Endothelial cell of umbilical vein (primary cell): ENCODE measurements at regions not wholly inside any gene's neighbourhood (a gene's known extent, or its start where the extent isn't known, plus 50 kb on each side); places are given as distances from the start of the nearest gene placed in this dataset.

Experiments
- BruUV-seq: library from RNA; stranded (reverse); fragments of 400-500 nt; replicated peaks from 2 replicates; lab custom pipeline; 2021; lab: Mats Ljungman, UMichigan
- CTCF ChIA-PET: fragments of 300-600, 350-600 bp; sonication (Branson Sonifier 250); formaldehyde crosslinking; loops from one replicate; lab custom pipeline; 2021; ENCODE audit warnings: antibody characterized with exemption, inconsistent platforms; lab: Charles Lee
- POLR2A ChIA-PET: fragments of 300-600, 350-600 bp; sonication (Branson Sonifier 250); formaldehyde crosslinking; loops from one replicate; lab custom pipeline; 2021; ENCODE audit warnings: antibody characterized with exemption, inconsistent platforms; lab: Charles Lee
- DNase-seq: peaks from one replicate; pipeline ENCODE4 v3.0.0-alpha.2; 2011; ENCODE audit warnings: low read depth, low spot score
- FAIRE-seq: peaks from 2 replicates; lab custom pipeline; 2011; peaks lifted over from hg19 to GRCh38; lab: Jason Lieb, UNC
- H2AFZ ChIP-seq: 2 replicates; pipeline ENCODE4 v1.6.0; 2012; ENCODE audit warnings: low read depth, low read length, control low read depth, inconsistent platforms
- H3K27ac ChIP-seq: 2 replicates; pipeline ENCODE4 v1.5.1; 2011; ENCODE audit warnings: low read depth, mild to moderate bottlenecking, control low read depth, low read length, moderate library complexity; ENCODE audit not compliant: insufficient read depth
- H3K27me3 ChIP-seq, 2 experiments: 2 replicates each; pipeline versions ENCODE4 v1.6.0 to v1.6.1; 2011; ENCODE audit warnings: low read length in 2 of 2, mixed read lengths in 1 of 2; ENCODE audit not compliant: control insufficient read depth in 2 of 2, insufficient read depth in 2 of 2
- H3K36me3 ChIP-seq, 2 experiments: 2 replicates in 1 of 2; 3 replicates in 1 of 2; pipeline ENCODE4 v1.5.1; 2011; ENCODE audit warnings: low read length in 2 of 2, mild to moderate bottlenecking in 1 of 2, moderate library complexity in 1 of 2; ENCODE audit not compliant: control insufficient read depth in 2 of 2, insufficient read depth in 2 of 2; ENCODE audit errors: extremely low read depth in 1 of 2
- H3K4me1 ChIP-seq: 3 replicates; pipeline ENCODE4 v1.5.1; 2011; ENCODE audit warnings: mild to moderate bottlenecking, low read length; ENCODE audit not compliant: control insufficient read depth, insufficient read depth; ENCODE audit errors: extremely low read depth
- H3K4me2 ChIP-seq: 2 replicates; pipeline ENCODE4 v1.6.1; 2011; ENCODE audit warnings: low read length, control low read depth, mixed read lengths; ENCODE audit not compliant: insufficient read depth
- H3K4me3 ChIP-seq, 3 experiments: fragments of 200-600 bp in 1 of 3; sonication (generic), shearing (Covaris generic) in 1 of 3; replicated peaks in 1 of 3; 2 replicates each; pipeline ENCODE4 v1.5.1; 2011 to 2016; ENCODE audit warnings: control low read depth in 3 of 3, low read length in 3 of 3, mild to moderate bottlenecking in 2 of 3, inconsistent platforms in 1 of 3, low read depth in 1 of 3, moderate library complexity in 1 of 3; ENCODE audit not compliant: insufficient read depth in 1 of 3
- H3K79me2 ChIP-seq: 2 replicates; pipeline ENCODE4 v1.6.0; 2012; ENCODE audit warnings: low read length, inconsistent platforms; ENCODE audit not compliant: control insufficient read depth, insufficient read depth
- H3K9ac ChIP-seq: replicated peaks from 2 replicates; pipeline ENCODE3; 2011; ENCODE audit warnings: low read length, control low read depth; ENCODE audit not compliant: insufficient read depth; ENCODE audit errors: extremely low read depth
- H3K9me1 ChIP-seq: replicated peaks from 3 replicates; pipeline ENCODE4 v1.6.0; 2011; ENCODE audit warnings: mild to moderate bottlenecking, low read length; ENCODE audit not compliant: control insufficient read depth, insufficient read depth; ENCODE audit errors: extremely low read depth
- H3K9me3 ChIP-seq: replicated peaks from 2 replicates; pipeline ENCODE4 v1.5.1; 2012; ENCODE audit warnings: low read length, inconsistent platforms; ENCODE audit not compliant: control insufficient read depth, insufficient read depth
- H4K20me1 ChIP-seq: replicated peaks from 2 replicates; pipeline ENCODE3; 2011; ENCODE audit warnings: mild to moderate bottlenecking, low read length; ENCODE audit not compliant: control insufficient read depth, insufficient read depth; ENCODE audit errors: extremely low read depth
- CTCF ChIP-seq, 2 donors: IDR thresholded peaks; 1 replicate in 1 of 2; 2 replicates in 1 of 2; pipeline ENCODE4 v1.5.1; 2011; ENCODE audit warnings: low read length in 2 of 2, mild to moderate bottlenecking in 2 of 2, moderate library complexity in 2 of 2, control low read depth in 1 of 2, inconsistent platforms in 1 of 2, low read depth in 1 of 2; ENCODE audit not compliant: insufficient read depth in 1 of 2; ENCODE audit errors: extremely low read depth in 1 of 2
- EZH2 ChIP-seq: IDR thresholded peaks from 2 replicates; pipeline ENCODE4 v1.6.1; 2012; ENCODE audit warnings: borderline replicate concordance, low read depth, mild to moderate bottlenecking, moderate library complexity, low read length, inconsistent platforms; ENCODE audit not compliant: severe bottlenecking
- FOS ChIP-seq: IDR thresholded peaks from 2 replicates; pipeline ENCODE4 v1.6.1; 2011; ENCODE audit warnings: mild to moderate bottlenecking, low read length, moderate library complexity, borderline replicate concordance; ENCODE audit not compliant: insufficient read depth
- GATA2 ChIP-seq: IDR thresholded peaks from 2 replicates; pipeline ENCODE4 v1.7.0; 2011; ENCODE audit warnings: low read depth, mild to moderate bottlenecking, moderate library complexity, mixed read lengths, low read length; ENCODE audit not compliant: insufficient read length, insufficient read depth
- JUN ChIP-seq: IDR thresholded peaks from 2 replicates; pipeline ENCODE4 v1.6.1; 2011; ENCODE audit warnings: borderline replicate concordance, low read depth; ENCODE audit not compliant: insufficient read length, insufficient read depth
- MYC ChIP-seq: IDR thresholded peaks from one replicate; pipeline ENCODE4 v1.6.1; 2011; ENCODE audit warnings: mild to moderate bottlenecking, low read depth, low read length
- POLR2A ChIP-seq: IDR thresholded peaks from 2 replicates; pipeline ENCODE4 v1.6.1; 2012; ENCODE audit warnings: low read depth, mild to moderate bottlenecking, control low read depth, low read length
- POLR2AphosphoS5 ChIP-seq: IDR thresholded peaks from 2 replicates; pipeline ENCODE4 v1.6.1; 2012; ENCODE audit warnings: low read depth, mild to moderate bottlenecking, control low read depth, low read length, moderate library complexity; ENCODE audit not compliant: insufficient read depth
- dilution Hi-C: fragments of 300-500 bp; cut with MboI; formaldehyde crosslinking; loops from one replicate; pipeline ENCODE4 v1.15.0; 2019; ENCODE audit warnings: low sequenced_read_pairs; ENCODE audit not compliant: extremely low pct_ligation_motif_present
- intact Hi-C: fragments of 100-400 bp; cut with micrococcal nuclease; formaldehyde crosslinking; loops from one replicate; pipeline ENCODE4 v1.10.0; 2022
- TF ChIP-seq, protein P1 (sequence below): IDR thresholded peaks from 2 replicates; pipeline ENCODE4 v1.6.1; 2011; ENCODE audit not compliant: insufficient read depth, insufficient read length

GRCh38 chr13:73739394-73739793, 394.8 kb downstream of the KLF12 start:
- TF ChIP-seq GATA2 (no peak), POLR2A (no peak), POLR2AphosphoS5 (no peak), CTCF (IDR thresholded peaks at IDR 0.05; ENCODE audit: extremely low read depth in 1 of 2, insufficient read depth in 1 of 2, low read depth in 1 of 2, low read length in 2 of 2) (no peak), JUN (no peak), EZH2 (no peak), MYC (no peak), FOS (no peak)
- TF ChIP-seq, protein P1, sequence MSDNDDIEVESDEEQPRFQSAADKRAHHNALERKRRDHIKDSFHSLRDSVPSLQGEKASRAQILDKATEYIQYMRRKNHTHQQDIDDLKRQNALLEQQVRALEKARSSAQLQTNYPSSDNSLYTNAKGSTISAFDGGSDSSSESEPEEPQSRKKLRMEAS, result no peak
- no peak for FAIRE-seq
- CTCF ChIA-PET, result no interaction called here

More at GRCh38 chr13:73739394-73739793, 394.8 kb downstream of the KLF12 start:
- Histone ChIP-seq H3K79me2 (no peaks in the 10 kb centered on the region), H3K4me2 (no peak overlapping the region), H3K27me3 (no peaks in the 10 kb centered on the region), H3K4me3 (no peak overlapping the region), H4K20me1 (no peaks in the 10 kb centered on the region), H3K36me3 (no peaks in the 10 kb centered on the region), H2AFZ (no peak overlapping the region), H3K4me1 (no peaks in the 10 kb centered on the region), H3K27ac (no peak overlapping the region), H3K9me3 (no peaks in the 10 kb centered on the region), H3K9me1 (peaks cover 3% of the 10 kb centered on the region), H3K9ac (no peak overlapping the region)
- POLR2A ChIA-PET, result no interaction called here
- no peak for DNase-seq
- BruUV-seq, result no TSS peak
- intact Hi-C loops (no loop called here), dilution Hi-C loops (no loop called here)
